Activated gamma-delta T cell treated with Interleukin-2 at 50 U/mL for 16 hours (primary cell): ENCODE measurements at regions not wholly inside any gene's neighbourhood (a gene's known extent, or its start where the extent isn't known, plus 50 kb on each side); places are given as distances from the start of the nearest gene placed in this dataset.

Experiments
- DNase-seq: peaks from one replicate; pipeline ENCODE4 v3.0.0-alpha.2; 2020

DNA sequence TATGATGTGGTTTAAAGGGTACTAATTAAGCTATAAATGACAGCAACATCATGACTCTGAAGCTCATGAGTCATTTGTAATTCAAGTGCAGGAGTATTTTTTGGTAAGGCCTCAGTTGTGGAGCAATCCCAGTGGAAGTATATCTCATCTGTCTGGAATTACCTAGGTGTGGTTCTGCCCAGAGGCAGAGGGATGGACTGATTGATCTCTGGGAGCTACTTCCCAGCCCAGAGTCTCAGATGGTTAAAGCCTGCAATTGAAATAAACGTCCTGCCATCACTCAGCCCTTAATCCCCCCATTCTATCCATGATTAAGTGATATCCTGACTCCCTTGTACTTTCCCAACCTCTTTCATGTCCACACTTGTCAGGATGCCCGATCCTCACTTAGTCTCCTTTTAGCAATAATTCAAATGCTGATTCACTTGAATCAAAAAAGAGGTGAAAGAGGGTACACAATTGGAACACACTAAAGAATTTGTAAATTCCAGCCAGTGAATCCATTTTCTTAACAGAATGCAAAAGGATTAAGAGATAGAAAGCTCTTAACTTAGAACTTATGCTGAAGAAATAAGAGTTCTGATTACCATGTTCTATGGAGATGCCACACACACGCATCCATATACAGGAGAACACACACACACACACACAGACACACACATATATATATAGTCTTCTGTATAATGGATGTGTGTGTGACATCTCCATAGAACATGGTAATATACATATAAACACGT is 664.4 kb downstream of the NYAP2 start:
- no peak for DNase-seq

DNA sequence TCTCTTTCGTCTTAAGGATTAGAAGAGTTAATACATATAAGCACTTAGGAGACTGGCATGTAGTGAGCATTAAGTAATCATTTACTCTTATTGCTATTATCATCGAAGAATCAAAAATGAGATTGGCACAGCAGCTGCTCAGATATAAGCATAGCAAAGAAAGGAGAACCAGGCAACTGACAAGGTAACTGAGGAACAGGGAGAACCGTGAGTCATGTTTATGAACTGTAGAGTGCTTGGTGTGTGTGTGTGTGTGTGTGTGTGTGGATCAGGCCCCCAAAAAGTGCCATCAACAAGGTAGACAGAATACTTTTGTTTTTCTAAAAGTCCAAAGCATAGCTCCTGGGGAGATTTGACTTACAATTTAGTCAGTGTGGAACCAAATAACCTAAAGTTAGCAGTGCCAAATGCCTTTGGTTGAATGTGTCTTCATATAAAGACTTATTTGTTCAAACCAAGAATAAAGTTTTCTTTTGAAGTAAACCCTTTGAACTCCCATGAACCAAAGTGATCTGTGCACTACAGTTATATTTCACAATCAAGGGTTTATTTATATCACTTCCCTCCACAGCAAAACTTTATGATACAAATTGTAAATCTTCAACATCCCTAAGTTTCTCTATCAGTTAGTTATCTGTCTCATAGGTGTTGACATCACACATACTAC is 660.6 kb downstream of the NYAP2 start:
- DNase-seq: no peak

DNA sequence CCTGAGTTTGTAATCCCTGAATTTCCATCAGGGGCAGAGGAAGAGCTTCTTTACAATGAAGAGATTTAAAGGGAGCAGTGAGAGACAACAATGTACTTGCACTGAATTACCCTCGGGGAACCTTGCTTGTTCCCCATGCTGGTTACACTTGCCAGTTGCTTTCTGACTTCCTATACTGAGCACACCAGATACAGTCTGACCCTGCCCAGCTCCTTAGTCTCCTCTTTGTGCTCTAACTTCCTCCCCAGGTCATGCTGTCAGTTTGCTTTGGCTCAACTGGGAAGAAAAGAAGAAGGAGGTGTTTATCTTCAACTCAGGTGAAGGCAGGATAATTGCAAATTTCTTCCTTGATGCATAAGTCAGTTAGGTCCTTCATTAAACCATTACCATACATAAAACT is 658.4 kb downstream of the NYAP2 start:
- no peak for DNase-seq

DNA sequence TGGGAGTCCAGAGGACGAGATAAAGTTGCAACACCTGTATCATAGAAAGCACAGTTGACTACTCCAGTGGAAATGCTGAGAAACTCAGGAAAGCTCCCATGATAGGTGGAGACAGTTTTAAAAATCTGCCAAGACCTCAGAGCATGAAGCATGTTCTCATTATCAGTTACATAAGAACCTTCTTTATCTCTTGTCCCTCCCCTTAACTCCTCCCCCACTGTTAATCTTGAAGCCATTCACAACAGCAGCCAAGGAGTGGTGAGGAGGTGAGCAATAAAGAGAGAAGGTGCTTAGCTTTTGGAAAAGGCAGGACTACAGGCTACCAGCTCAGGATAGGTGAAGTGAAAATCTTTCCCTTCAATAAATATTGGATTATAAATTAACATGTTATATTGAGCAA is 657.9 kb downstream of the NYAP2 start:
- DNase-seq: no peak

DNA sequence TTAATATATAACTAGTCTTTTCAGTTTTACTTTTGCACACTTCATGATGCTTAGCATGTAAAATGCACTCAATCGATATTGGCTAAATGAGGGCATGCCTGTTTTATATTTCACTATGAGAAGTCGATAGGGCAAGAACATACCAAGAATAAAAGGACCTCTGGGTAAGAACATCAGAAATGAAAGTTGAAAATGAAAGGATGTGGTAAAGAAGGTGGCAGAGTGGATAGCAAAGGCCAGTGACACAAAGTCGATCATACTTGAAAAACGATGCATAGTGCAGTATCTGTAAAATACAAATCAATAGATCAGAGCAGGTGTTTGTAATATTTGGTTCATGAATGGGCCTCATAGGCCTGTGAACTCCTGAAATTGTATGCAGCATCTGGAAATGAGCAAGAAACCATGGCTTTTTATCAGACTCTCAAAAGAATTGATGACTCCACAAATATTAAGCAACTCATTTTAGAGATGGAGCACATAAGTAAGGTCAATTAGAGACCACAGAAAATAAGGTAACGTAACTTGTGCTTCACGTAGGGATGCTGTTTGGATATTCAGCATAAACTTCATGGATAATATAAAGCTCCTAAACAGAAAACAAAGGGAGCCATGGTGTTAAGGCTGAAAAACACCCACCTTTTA is 653.4 kb downstream of the NYAP2 start:
- no peak for DNase-seq

DNA sequence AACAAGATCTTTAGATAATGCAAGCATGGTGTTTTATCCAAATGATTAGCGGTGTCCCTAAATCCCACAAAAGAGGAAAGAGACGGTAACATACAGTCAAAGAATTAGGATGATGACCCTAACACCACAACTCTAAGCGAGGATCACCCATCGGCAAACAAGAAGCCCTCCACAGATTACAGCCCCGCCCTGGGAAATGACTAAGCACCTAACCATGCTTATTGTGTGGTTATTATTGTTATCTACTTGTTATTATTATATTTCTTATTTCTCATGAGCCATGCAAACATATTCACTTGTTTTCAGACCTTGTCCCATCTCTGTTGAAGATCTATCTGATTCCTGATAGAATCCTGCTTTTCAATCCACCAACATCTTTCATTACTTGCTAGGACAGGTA is 651.3 kb downstream of the NYAP2 start:
- DNase-seq: no peak

DNA sequence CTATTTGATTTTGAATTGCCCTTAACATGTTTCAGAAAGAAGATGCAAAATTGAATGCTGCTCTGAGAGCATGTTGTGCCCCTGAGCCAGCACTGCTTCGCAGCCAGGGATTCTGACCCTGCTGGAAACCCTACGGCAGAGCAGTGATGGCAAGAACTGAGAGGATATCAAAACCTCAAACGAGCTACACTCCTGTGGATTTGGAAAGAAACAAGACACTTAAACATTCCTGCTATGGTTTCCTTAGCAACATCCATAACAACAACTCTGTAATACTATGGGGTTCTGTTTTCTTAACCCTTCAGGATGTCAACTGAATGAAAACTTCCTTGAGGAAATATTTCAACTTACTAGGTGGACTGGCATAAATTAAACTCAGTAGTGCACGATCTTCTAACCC is 649.1 kb downstream of the NYAP2 start:
- no peak for DNase-seq

DNA sequence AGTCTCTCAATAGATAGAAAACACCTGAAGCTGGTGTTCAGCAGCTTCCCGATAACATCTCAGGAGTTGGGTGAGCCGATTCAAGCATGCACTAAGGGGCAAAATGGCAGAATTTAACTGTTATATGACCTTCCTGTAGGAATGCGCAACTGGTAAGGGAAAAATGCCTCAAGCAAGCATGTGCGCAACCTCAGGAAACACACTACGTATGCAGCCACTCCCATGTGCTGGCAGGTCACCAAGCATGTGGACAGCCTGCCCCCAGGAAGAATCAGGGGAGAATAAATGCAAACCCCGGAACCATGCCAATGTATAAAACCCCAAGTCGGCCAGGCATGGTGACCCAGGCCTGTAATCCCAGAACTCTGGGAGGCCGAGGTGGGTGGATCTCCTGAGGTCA is 645.6 kb downstream of the NYAP2 start:
- no peak for DNase-seq

DNA sequence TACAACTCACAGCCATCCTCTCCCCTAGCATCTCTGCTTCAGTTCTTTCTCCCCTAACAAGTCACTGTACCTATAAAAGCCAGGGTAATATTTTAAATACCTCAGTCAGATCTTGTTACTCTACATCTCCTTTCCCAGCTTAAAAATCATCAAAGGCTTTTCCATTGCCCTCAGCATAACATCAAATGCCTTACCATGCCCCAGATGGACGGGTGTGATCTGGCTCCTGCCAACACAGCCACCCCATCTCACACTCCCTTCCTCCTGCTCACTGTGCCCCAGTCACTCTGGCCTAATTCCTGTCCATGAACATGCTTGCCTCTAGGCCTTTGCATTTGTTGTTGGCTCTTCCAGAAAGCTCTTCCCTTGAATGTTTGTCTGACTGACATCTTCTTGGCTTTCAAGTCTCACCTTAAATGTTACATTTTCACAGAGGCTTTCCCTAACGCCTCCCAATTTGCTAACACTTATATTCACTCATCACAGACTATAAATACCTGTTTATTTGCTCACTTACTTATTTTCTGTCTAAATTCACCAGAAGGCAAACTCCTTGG is 640.9 kb downstream of the NYAP2 start:
- DNase-seq: no peak

DNA sequence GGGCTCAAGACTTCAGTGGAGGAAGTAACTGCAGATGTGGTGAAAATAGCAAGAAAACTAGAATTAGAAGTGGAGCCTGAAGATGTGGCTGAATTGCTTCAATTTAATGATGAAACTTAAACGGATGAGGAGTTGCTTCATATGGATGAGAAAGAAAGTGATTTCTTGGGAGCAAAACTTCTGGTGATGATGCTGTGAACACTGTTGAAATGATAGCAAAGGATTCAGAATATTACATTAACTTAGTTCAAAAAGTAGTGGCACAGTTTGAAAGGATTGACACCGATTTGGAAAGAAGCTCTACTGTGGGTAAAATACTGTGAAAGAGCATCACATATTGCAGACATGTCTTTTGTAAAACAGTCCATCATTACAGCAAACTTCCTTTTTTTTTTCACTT is 638.0 kb downstream of the NYAP2 start:
- DNase-seq: no peak

DNA sequence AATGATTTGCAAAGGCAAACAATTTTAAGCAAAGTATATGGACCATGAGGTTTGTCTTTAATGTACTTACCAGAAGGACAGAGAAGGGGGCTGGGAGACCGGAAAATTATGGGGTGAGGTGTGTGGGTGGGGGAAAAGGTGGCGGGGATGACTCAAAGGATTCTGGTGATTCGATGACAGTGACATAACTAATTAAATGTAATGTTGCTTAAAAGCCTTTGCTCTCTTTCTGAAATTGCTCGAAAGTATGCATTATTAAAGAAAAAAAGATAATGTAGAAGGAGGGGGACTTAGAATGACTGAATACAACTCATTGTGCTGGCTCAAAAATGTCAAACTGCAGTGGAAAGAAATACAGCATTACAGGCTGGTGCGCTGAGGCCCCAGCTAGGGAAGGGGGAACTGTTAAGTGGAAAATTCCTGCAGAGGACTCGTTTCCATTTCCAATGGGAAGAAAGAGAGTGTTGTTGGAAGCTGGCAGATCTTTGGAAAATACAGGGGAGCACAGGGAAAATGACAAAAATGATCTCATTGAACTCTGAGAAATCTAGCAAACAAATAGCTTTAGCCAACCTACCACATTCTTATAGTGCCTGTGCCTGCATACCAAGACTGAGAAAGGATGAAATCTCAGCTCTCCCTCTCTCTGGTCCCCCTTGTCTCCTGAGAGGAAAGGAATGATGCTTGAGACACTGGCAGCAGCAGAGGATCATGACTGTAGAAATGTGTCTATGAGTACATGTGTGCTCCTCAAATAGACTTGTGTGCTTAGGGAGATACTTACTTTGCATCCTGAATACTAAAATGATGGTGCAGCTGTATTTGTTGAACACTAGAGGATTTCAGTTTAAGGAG is 632.4 kb downstream of the NYAP2 start:
- DNase-seq: no peak

DNA sequence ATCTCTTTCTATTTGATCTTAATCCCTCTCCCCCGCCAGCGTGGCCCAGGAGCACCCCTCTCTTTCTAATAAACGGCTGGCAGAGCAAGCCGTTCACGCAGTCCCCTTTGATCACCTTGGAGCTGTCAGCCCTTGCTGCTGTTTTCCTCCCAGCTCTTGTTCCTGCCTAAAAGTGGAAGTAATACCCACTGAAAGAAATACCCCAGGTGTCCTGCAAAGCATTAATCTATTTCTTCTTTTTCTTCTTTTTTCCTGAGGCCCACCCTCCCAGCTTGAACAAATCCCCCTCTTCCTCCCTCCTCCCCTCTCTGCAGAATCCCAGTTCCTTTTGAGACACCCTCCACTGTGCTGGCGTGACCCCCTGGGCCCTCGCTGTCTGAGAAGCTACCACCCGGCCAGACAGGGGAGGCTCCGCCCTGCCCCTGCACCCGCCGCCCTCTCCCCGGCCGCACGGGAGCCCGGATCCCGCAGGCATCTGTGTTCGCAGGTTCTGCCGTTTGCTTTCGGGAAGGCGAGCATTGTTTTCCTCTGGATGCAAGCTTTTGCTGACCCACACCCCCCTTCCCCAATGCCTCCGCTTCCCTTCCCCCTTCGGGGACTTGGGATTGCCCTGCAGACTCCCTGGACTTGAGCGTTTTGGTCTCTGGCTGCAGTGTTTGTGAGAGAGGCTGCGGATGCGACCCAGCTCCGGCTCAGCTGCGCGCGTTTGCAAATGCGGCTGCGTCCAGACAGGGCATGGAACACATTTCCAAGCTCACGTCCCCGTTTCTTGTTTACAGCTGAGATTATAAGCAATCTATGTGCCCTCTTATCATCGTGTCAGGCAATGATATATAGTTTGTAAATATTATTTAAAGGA is 631.5 kb downstream of the NYAP2 start:
- no peak for DNase-seq

DNA sequence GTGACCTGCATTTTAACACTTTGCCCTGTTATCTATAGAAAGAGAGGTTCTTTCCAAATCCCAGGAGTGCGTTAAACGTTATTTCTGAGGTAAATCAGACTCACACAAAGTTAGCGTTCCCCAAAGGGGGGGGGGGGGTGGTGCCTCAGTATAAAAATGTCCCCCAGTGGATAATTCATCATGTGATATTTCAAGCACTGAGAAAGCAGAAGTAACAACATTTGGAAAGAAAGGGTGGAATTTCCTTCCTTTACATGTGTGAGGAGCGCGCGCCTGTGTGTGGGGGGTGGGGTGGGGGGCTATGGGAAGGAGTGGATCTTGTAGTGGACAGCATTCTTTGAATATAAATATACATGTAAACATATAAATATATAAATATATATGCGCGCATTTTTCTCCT is 630.9 kb downstream of the NYAP2 start:
- no peak for DNase-seq

DNA sequence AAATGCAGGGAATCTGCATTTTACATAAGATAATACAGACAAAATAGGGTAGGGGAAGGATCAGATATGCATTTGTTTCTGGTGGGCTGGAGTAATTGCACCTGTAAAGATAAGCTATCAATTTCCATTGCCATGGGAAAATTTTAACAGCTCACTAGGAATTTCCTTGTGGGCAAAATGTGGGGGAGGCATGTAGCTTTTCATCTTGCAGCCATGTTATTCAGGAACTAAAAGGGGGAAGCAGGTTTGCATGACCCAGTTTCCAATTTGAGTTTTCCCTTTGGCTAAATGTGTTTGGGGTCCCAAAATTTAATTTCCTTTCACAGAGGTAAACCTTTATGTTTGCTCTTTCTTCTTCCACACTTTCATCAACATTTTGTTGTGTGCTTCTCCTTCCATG is 624.4 kb downstream of the NYAP2 start:
- no peak for DNase-seq

DNA sequence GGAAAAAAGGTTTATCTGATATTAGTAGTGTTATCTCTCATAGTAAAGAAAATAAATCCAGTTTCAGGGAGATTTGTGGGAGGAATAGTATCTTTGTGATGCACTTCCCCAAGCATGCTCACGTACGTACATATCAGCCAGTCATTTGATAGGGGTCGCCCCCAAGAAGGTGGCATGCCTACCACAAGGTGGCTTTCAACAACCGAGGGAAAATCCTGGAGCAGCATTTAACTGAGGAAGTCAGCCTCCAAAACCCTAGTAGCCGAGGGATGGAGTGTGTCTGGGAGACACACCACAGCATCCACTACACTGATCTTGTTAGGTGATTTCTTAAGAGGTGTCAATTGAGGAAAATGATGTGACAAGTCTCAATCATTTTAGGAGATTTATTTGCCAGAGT is 623.9 kb downstream of the NYAP2 start:
- no peak for DNase-seq

DNA sequence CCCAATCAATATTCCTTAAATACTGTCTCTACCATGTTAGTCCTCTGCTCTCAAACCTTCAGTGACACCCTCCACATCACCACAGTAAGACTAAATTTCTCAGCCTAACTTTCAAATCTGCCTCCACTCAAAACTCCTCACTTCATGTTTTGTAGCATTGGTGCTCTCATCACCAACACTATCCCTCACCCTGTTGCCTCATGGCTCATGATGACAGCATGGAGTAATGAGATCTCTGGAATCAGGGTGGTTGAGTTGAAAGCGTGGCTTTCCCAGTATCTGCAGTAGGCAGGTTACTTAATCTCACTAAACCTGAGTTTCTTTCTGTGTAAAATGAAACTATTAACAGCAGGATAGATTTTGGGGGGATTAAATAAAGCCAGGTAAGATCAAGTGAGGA is 621.4 kb downstream of the NYAP2 start:
- DNase-seq: no peak

DNA sequence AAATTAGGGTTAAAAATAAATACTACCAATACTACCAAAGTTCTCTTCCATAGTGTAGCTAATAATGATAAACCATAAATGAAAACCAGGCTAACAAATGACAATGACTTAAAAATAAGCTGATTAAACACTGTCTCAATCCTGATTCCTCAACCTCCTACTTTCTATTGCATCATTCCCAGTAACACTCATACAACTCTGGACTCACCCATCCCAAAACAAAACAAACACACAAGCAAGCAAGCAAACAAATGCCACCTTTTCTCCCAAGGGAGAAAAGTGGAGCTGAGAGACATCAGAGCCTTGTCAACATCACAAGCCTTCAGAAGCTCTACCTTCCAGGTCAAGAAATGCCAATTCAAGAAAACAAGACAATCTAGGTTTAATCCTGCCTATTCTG is 620.7 kb downstream of the NYAP2 start:
- no peak for DNase-seq

DNA sequence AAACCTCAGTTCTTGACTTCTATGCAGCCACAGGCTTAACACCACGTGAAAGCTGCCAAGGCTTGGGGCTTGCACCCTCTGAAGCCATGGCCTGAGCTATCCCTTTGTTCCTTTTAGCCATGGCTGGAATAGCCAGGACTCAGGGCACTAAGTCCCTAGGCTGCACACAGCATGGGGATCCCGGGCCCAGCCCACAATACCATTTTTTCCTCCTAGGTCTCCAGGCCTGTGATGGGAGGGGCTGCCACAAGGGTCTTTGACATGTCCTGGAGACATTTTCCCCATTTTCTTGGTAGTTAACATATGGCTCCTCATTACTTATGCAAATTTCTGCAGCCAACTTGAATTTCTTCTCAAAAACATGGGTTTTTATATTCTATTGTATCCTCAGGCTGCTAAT is 619.1 kb downstream of the NYAP2 start:
- DNase-seq: no peak

DNA sequence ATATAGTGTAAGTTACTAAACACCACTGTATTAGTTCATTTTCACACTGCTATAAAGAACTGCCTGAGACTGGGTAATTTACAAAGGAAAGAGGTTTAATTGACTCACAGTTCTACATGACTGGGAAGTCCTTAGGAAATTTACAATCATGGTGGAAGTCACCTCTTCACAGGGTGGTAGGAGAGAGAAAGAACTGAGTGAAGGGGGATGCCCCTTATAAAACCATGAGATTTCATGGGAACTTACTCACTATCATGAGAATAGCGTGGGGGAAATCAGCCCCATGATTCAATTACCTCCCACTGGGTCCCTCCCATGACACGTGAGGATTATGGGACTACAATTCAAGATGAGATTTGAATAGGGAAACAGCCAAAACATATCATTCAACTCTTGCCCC is 618.0 kb downstream of the NYAP2 start:
- DNase-seq: no peak

DNA sequence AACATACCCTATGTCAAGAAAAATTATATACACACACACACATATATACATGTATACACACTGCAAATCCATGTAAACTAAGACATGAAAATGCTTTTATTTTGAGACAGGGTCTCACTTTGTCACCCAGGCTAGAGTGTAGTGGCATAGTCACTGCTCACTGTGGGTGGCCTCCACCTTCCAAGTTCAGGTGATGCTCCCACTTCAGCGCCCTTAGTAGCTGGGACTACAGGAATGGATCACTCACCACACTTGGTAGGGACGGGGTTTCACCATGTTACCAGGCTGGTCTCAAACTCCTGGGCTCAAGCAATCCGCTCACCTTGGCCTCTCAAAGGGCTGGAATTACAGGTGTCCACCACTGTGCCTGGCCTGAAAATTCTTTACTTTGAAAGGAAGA is 617.6 kb downstream of the NYAP2 start:
- DNase-seq: no peak

DNA sequence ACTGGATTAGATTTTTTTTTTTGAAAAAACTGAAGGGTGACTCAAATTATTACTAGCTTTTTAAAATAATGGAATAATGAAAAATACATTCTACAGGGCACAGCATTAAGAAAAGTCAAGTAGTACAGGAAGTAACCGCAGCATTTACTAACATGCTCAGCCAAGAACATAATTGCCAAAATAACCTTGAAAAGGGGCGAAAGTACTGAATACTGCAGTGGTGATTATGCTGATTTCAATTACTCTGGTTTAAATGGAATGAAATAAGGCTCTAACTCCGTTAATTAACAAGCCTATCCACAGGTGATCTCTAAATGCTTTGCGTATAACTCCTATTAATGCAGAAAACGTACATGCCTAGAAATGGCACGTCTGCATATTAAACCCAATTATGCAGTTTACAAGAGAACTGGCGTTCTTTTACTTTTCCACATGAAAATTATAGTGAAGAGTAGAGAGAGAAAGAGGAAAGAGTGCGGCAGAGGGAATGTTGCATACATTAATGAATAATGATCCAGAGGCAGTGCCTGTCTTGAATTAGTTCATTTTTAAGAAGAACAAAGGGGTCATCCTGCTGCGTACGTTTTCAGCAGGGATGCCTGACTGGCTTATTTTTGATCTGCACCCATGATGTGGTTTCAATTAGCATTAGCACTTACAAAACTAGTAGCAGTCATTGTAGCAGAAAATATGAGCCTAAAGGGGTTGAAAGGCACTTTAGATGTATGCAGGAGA is 612.4 kb downstream of the NYAP2 start:
- no peak for DNase-seq
